ENCODE measurements at regions not wholly inside any gene's neighbourhood (a gene's known extent, or its start where the extent isn't known, plus 50 kb on each side); places are given as distances from the start of the nearest gene placed in this dataset.

DNA sequence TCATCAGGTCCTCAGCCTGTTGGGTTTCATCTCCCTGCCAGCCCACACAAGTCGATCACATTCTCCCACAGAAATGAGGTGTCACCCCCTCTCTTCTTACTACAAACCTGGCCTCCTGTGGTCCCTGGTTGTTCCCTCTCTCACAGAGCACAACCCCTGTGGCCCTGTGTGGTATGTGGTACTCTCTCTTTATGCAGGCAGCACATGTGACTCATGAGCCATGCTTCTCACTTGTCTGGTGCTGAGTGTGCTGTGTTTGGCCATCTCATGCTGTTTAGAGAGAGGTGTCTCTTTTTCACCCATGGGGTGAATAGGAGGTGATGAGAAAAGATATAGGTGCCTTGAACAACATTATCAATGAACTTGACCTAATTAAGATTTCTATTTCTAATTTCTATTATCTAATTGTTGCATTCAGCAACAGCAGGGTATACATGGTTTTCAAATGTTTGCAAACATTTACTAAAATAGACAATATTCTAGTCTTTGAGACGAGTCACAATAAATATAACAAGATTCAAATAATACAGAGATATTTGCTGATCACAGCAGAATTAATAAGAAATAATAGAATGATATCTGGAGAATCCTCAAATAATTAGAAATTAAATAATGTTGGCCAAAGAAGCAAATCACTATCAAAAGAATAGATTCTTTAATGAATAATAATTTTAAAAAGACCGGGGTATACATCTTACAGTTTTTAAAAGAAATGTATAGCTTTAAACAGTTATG lies 633.8 kb upstream of the IGFBP3 start:
- CTCF ChIA-PET, result interaction anchor here (0.6 kb wide), 2 partner anchors 9 to 95 kb away, joined by 3 read pairs; no protein-coding TSS in a partner anchor

More for the DNA sequence above, 633.8 kb upstream of the IGFBP3 start:
- Histone ChIP-seq H4K8ac (ENCODE audit: low read depth in 2 of 2, low read length in 2 of 2) (peak overlapping the region in 1 of 2 experiments; percentile 30; a peak in 1 of 4 replicates), H3K4me2 (ENCODE audit: low read depth, low read length) (no peak overlapping the region), H3K4ac (ENCODE audit: low read depth, low read length) (0 out of 2 replicates have a peak overlapping the region, but pooled peaks have one; percentile 32), H2AFZ (replicated peaks; ENCODE audit: low read length, poor library complexity) (peak overlapping the region; percentile 40), H3K9me3 (ENCODE audit: control insufficient read depth, insufficient read depth, low read length) (no peaks in the 10 kb centered on the region), H3K27me3 (ENCODE audit: control insufficient read depth, insufficient read depth, low read length) (no peaks in the 10 kb centered on the region), H2BK20ac (ENCODE audit: low read depth, low read length) (peak overlapping the region; percentile 18; the same call in 1 of the 2 replicates), H3K9me1 (ENCODE audit: insufficient read depth, low read length) (peaks cover 7% of the 10 kb centered on the region; the same call in 1 of the 2 replicates), H4K91ac (ENCODE audit: insufficient read depth, low read depth, low read length) (peak overlapping the region; percentile 53; the same call in 1 of the 2 replicates), H3K4me1 (ENCODE audit: control insufficient read depth, insufficient read depth, low read length) (peaks cover 8% of the 10 kb centered on the region), H3K23ac (ENCODE audit: low read depth, low read length) (no peak overlapping the region), H2BK15ac (ENCODE audit: low read depth, low read length) (peak overlapping the region; percentile 89; the same call in 2 of the 3 replicates), H2AK5ac (ENCODE audit: low read depth, low read length) (peak overlapping the region; percentile 61; the same call in 1 of the 2 replicates), H2BK120ac (ENCODE audit: low read depth, low read length) (no peak overlapping the region), H2BK5ac (ENCODE audit: low read depth, low read length, poor library complexity, severe bottlenecking) (no peak overlapping the region), H3K9ac (ENCODE audit: low read depth, low read length) (no peak overlapping the region), H2AK9ac (replicated peaks; ENCODE audit: low read depth, low read length, poor library complexity) (peak overlapping the region; percentile 67), H3K56ac (ENCODE audit: extremely low read depth, insufficient read depth, low read length) (no peak overlapping the region), H4K20me1 (ENCODE audit: insufficient read depth, low read length) (no peaks in the 10 kb centered on the region), H3K4me3 (ENCODE audit: insufficient read depth, low read depth, low read length) (no peak overlapping the region), H3K14ac (replicated peaks; ENCODE audit: low read depth, low read length) (no peak overlapping the region), H3K27ac (ENCODE audit: insufficient read depth, low read length) (no peak overlapping the region), H4K5ac (ENCODE audit: low read depth, low read length) (no peak overlapping the region), H3K79me1 (ENCODE audit: low read depth in 1 of 2, low read length in 2 of 2) (no peaks in the 10 kb centered on the region), H3K18ac (ENCODE audit: low read depth, low read length) (no peak overlapping the region), H3K36me3 (ENCODE audit: control insufficient read depth, insufficient read depth, low read length) (no peaks in the 10 kb centered on the region)
- ATAC-seq (ENCODE audit: low read depth) (peak; percentile 80), DNase-seq (peak; percentile 76)
- TF ChIP-seq MAFK (IDR thresholded peaks at IDR 0.05; ENCODE audit: low read depth, low read length) (peak; percentile 83), RCOR1 (IDR thresholded peaks at IDR 0.05; ENCODE audit: insufficient replicate concordance, low read length) (no peak), USF2 (IDR thresholded peaks at IDR 0.05; ENCODE audit: low read depth, low read length) (peak; percentile 64), FOS (IDR thresholded peaks at IDR 0.05; ENCODE audit: low read depth, low read length) (0 out of 2 replicates have a peak, but pooled peaks have one; percentile 19), POLR2A (IDR thresholded peaks at IDR 0.05; ENCODE audit: low read depth, low read length) (no peak), BHLHE40 (IDR thresholded peaks at IDR 0.05; ENCODE audit: low read depth, low read length) (peak; percentile 75), CHD1 (IDR thresholded peaks at IDR 0.05; ENCODE audit: low read depth, low read length) (no peak)
- POLR2A ChIA-PET (ENCODE audit: unreplicated experiment), result no interaction called here
- dilution Hi-C loops (cut with HindIII; ENCODE audit: low sequenced_read_pairs, unreplicated experiment), result no loop called here
- in situ Hi-C loops (cut with MboI; ENCODE audit: low sequenced_read_pairs), result no loop called here
- BruUV-seq (replicated peaks), result no TSS peak
- intact Hi-C loops (cut with micrococcal nuclease), result no loop called here
- WGBS, 2 experiments (ENCODE audit: extremely low coverage in 2 of 2, insufficient read length in 1 of 2), result no CpG with 5 or more reads among the region's 3 CpGs

All from IMR-90 (cell line).